GM12878 (cell line): ENCODE measurements at regions not wholly inside any gene's neighbourhood (a gene's known extent, or its start where the extent isn't known, plus 50 kb on each side); places are given as distances from the start of the nearest gene placed in this dataset.

Experiments used
- ATAC-seq: fragments of 200-7000 bp; cut with Tn5 transposase; 3 replicates; pipeline ENCODE4 v1.9.1; 2020; ENCODE audit warnings: mild to moderate bottlenecking, moderate library complexity
- BruUV-seq: library from RNA; stranded (reverse); fragments of 400-500 nt; replicated peaks from 2 replicates; lab custom pipeline; 2021; lab: Mats Ljungman, UMichigan
- CTCF ChIA-PET: fragments of 300-600 bp; sonication (Branson Sonifier 250); formaldehyde crosslinking; extraction: SDS; loops from one replicate; lab custom pipeline; 2021; ENCODE audit warnings: inconsistent platforms; lab: Yijun Ruan, JAX
- POLR2A ChIA-PET: fragments of 350-600 bp; formaldehyde crosslinking; extraction: SDS; loops from one replicate; lab custom pipeline; 2021; ENCODE audit warnings: inconsistent platforms; lab: Charles Lee
- RAD21 ChIA-PET: fragments of 300-600 bp; sonication (Branson Sonifier 250); formaldehyde crosslinking; loops from one replicate; lab custom pipeline; 2023; ENCODE audit warnings: antibody characterized with exemption; ENCODE audit not compliant: unreplicated experiment; lab: Charles Lee
- SMC1A ChIA-PET: fragments of 300-600 bp; sonication (Branson Sonifier 250); formaldehyde crosslinking; loops from one replicate; lab custom pipeline; 2023; ENCODE audit not compliant: unreplicated experiment, uncharacterized antibody; lab: Charles Lee
- DNase-seq: peaks from one replicate; pipeline ENCODE4 v3.0.0-alpha.2; 2011; ENCODE audit warnings: low read depth, low spot score
- FAIRE-seq: peaks from 3 replicates; lab custom pipeline; 2011; peaks lifted over from hg19 to GRCh38; lab: Jason Lieb, UNC
- H2AFZ ChIP-seq: 2 replicates; pipeline ENCODE4 v1.6.0; 2011; ENCODE audit warnings: low read depth, low read length, control low read depth; ENCODE audit not compliant: control insufficient read depth
- H3K27ac ChIP-seq: 2 replicates; pipeline ENCODE4 v1.5.1; 2011; ENCODE audit warnings: control low read depth; ENCODE audit not compliant: control insufficient read depth, insufficient read depth
- H3K27me3 ChIP-seq, 2 experiments: replicated peaks in 1 of 2; 2 replicates each; pipeline versions ENCODE4 v1.6.0 to v1.6.1; 2011; ENCODE audit warnings: low read length in 1 of 2; ENCODE audit not compliant: control insufficient read depth in 2 of 2, insufficient read depth in 2 of 2
- H3K36me3 ChIP-seq, 2 experiments: 2 replicates each; pipeline ENCODE4 v1.5.1; 2011; ENCODE audit warnings: low read length in 1 of 2; ENCODE audit not compliant: control insufficient read depth in 2 of 2, insufficient read depth in 2 of 2
- H3K4me1 ChIP-seq: 2 replicates; pipeline ENCODE4 v1.6.1; 2011; ENCODE audit warnings: mild to moderate bottlenecking, low read length, moderate library complexity, mixed read lengths; ENCODE audit not compliant: control insufficient read depth, insufficient read depth
- H3K4me2 ChIP-seq: 2 replicates; pipeline ENCODE4 v1.6.0; 2011; ENCODE audit warnings: control low read depth; ENCODE audit not compliant: control insufficient read depth, insufficient read depth
- H3K4me3 ChIP-seq: fragments of 200-600 bp; sonication (generic); 2 replicates; pipeline ENCODE4 v1.5.1; 2016
- H3K79me2 ChIP-seq: 2 replicates; pipeline ENCODE4 v1.6.0; 2011; ENCODE audit warnings: low read length; ENCODE audit not compliant: control insufficient read depth, insufficient read depth
- H3K9ac ChIP-seq: 2 replicates; pipeline ENCODE4 v1.8.0; 2011; ENCODE audit warnings: low read length, control low read depth, mixed read lengths; ENCODE audit not compliant: control insufficient read depth, insufficient read depth
- H3K9me3 ChIP-seq: replicated peaks from 3 replicates; pipeline ENCODE4 v1.5.1; 2011; ENCODE audit warnings: mild to moderate bottlenecking, low read length; ENCODE audit not compliant: control insufficient read depth, insufficient read depth
- H4K20me1 ChIP-seq: 2 replicates; pipeline ENCODE4 v1.6.0; 2011; ENCODE audit not compliant: control insufficient read depth, insufficient read depth
- BACH1 ChIP-seq: fragments of 450-650 bp; IDR thresholded peaks from 2 replicates; pipeline ENCODE4 v1.6.1; 2017; ENCODE audit warnings: mild to moderate bottlenecking, borderline replicate concordance
- DPF2 ChIP-seq: fragments of 450-650 bp; IDR thresholded peaks from 2 replicates; pipeline ENCODE4 v1.6.1; 2017; ENCODE audit warnings: mild to moderate bottlenecking
- EED ChIP-seq: sonication (generic); IDR thresholded peaks from 2 replicates; pipeline ENCODE4 v1.6.1; 2016; ENCODE audit warnings: antibody characterized with exemption, low read depth
- HDAC6 ChIP-seq: fragments of 200-600 bp; sonication (generic); IDR thresholded peaks from one replicate; pipeline ENCODE4 v1.8.0; 2017; ENCODE audit warnings: antibody characterized with exemption; ENCODE audit not compliant: unreplicated experiment
- IRF3 ChIP-seq: fragments of 450-650 bp; IDR thresholded peaks from 2 replicates; pipeline ENCODE4 v1.6.1; 2014; ENCODE audit warnings: mild to moderate bottlenecking
- NRF1 ChIP-seq: conservative IDR thresholded peaks from 2 replicates; pipeline ENCODE4 v1.6.1; 2011; ENCODE audit warnings: mild to moderate bottlenecking, low read depth, low read length, improper control_type of control experiment
- PAX5 ChIP-seq: IDR thresholded peaks from 2 replicates; pipeline ENCODE4 v1.6.1; 2011; ENCODE audit warnings: low read depth, low read length, borderline replicate concordance
- RELB ChIP-seq: fragments of 450-650 bp; IDR thresholded peaks from 2 replicates; pipeline ENCODE4 v1.6.1; 2017; ENCODE audit warnings: low read depth, mild to moderate bottlenecking, moderate library complexity
- SIN3A ChIP-seq: IDR thresholded peaks from 2 replicates; pipeline ENCODE4 v1.6.1; 2012; ENCODE audit warnings: low read depth, low read length, improper control_type of control experiment
- SMARCA5 ChIP-seq: fragments of 450-650 bp; IDR thresholded peaks from 2 replicates; pipeline ENCODE4 v1.6.1; 2017; ENCODE audit warnings: mild to moderate bottlenecking
- STAT1 ChIP-seq: fragments of 450-650 bp; conservative IDR thresholded peaks from 2 replicates; pipeline ENCODE4 v1.6.1; 2014; ENCODE audit warnings: antibody characterized with exemption, mild to moderate bottlenecking
- ZNF592 ChIP-seq: fragments of 450-650 bp; IDR thresholded peaks from 2 replicates; pipeline ENCODE4 v1.6.1; 2017; ENCODE audit warnings: mild to moderate bottlenecking, moderate library complexity
- WGBS: methylation state at CpG from one replicate; pipeline ENCODE4 v1.1.6; 2016; ENCODE audit warnings: low lambda C conversion rate; ENCODE audit not compliant: insufficient replicate concordance, insufficient coverage; ENCODE audit errors: missing lambda C conversion rate; 5-methylcytosine and 5-hydroxymethylcytosine counted together
- in situ Hi-C: fragments of 300-500 bp; cut with MboI; formaldehyde crosslinking; loops from 9 replicates; pipeline ENCODE4 v1.14.3; 2018; ENCODE audit warnings: mixed read lengths
- intact Hi-C: fragments of 100-400 bp; cut with micrococcal nuclease; formaldehyde crosslinking; loops from one replicate; pipeline ENCODE4 v1.14.2; 2022; ENCODE audit not compliant: unreplicated experiment

- TF ChIP-seq ZNF592 (no peak), PAX5 (no peak), IRF3 (no peak), NRF1 (no peak)
- TF ChIP-seq, all 136 proteins: peak for 0
Observed at GRCh38 chr2:126973745-126974144, 75.1 kb downstream of the TEX51 start (continued).

- DNase-seq (no peak), FAIRE-seq (no peak), ATAC-seq (no peak)
- H3K36me3 ChIP-seq, result no peaks in the 10 kb centered on the region
- ChIA-PET POLR2A (no interaction called here), CTCF (interaction anchor here (0.6 to 1.2 kb wide), 2 partner anchors 10 to 487 kb away, joined by 3 read pairs; no protein-coding TSS in a partner anchor), RAD21 (no interaction called here), SMC1A (no interaction called here)
- TF ChIP-seq DPF2, result no peak
- no peak for TF ChIP-seq BACH1
- TF ChIP-seq EED, result no peak
- TF ChIP-seq HDAC6, result no peak
- no peak for TF ChIP-seq SIN3A
- no peak for TF ChIP-seq SMARCA5
- no peak for TF ChIP-seq STAT1
- TF ChIP-seq RELB, result no peak
- WGBS, result 22% methylated on average over 12 of the region's 12 CpGs
- H3K4me2 ChIP-seq, result no peak overlapping the region
- in situ Hi-C loops, result no loop called here
- no peak overlapping the region for H2AFZ ChIP-seq
- no peak overlapping the region for H3K9ac ChIP-seq
- H3K79me2 ChIP-seq, result no peaks in the 10 kb centered on the region
- H3K27me3 ChIP-seq, result no peaks in the 10 kb centered on the region; a peak in 2 of 4 replicates
- no peaks in the 10 kb centered on the region for H3K9me3 ChIP-seq
- no peak overlapping the region for H3K27ac ChIP-seq
- no peaks in the 10 kb centered on the region for H3K4me1 ChIP-seq
- H3K4me3 ChIP-seq, result no peak overlapping the region
- H4K20me1 ChIP-seq, result no peaks in the 10 kb centered on the region
- no TSS peak for BruUV-seq
- intact Hi-C loops, result no loop called here
Observed at GRCh38 chr2:126975671-126976655, 77.3 kb downstream of the TEX51 start.
